ENCODE measurements at regions not wholly inside any gene's neighbourhood (a gene's known extent, or its start where the extent isn't known, plus 50 kb on each side); places are given as distances from the start of the nearest gene placed in this dataset.
"Not testable (repeated sequence)": the region's sequence is repeated elsewhere in the genome, so short reads cannot be mapped to it uniquely, and the experiment has no call there.

- peaks cover 4% of the 10 kb centered on the region for H3K36me3 Mint-ChIP-seq
- Histone ChIP-seq H3K9me3 (ENCODE audit: control insufficient read depth in 2 of 2, low read length in 2 of 2) (no peaks in the 10 kb centered on the region), H3K4me3 (ENCODE audit: low read depth, low read length) (no peak overlapping the region), H3K27me3 (ENCODE audit: control insufficient read depth, insufficient read depth, low read length) (peaks cover 2% of the 10 kb centered on the region), H3K27ac (ENCODE audit: insufficient read depth, low read length, poor library complexity, severe bottlenecking) (no peak overlapping the region), H3K36me3 (ENCODE audit: control insufficient read depth, insufficient read depth, low read length) (no peaks in the 10 kb centered on the region), H3K4me1 (ENCODE audit: control insufficient read depth, insufficient read depth, low read length, poor library complexity, severe bottlenecking) (no peaks in the 10 kb centered on the region)
- no peak overlapping the region for H3K27ac Mint-ChIP-seq
- peaks cover 8% of the 10 kb centered on the region for H3K27me3 Mint-ChIP-seq
- peaks cover 0 to 6% (median 1%) of the 10 kb centered on the region in 7 donors for H3K9me3 Mint-ChIP-seq
- H3K4me3 Mint-ChIP-seq = no peak overlapping the region
- peaks cover 0 to 4% (median 0%) of the 10 kb centered on the region in 4 donors for H3K4me1 Mint-ChIP-seq
- ATAC-seq (ENCODE audit: low read depth in 2 of 2) (no peak), DNase-seq (no peak)
Measured at GRCh38 chr3:8438507-8439079, 63.0 kb upstream of the LMCD1 start.

GRCh38 chr3:8440142-8440541 is 61.5 kb upstream of the LMCD1 start:
- H3K36me3 ChIP-seq (ENCODE audit: control insufficient read depth, insufficient read depth, low read length); H3K4me3 Mint-ChIP-seq; H3K27ac ChIP-seq (ENCODE audit: insufficient read depth, low read length, poor library complexity, severe bottlenecking); H3K4me1 ChIP-seq (ENCODE audit: control insufficient read depth, insufficient read depth, low read length, poor library complexity, severe bottlenecking); H3K27me3 Mint-ChIP-seq; H3K4me1 Mint-ChIP-seq; H3K9me3 Mint-ChIP-seq; H3K9me3 ChIP-seq (ENCODE audit: control insufficient read depth in 2 of 2, low read length in 2 of 2); ATAC-seq (ENCODE audit: low read depth in 2 of 2); H3K27me3 ChIP-seq (ENCODE audit: control insufficient read depth, insufficient read depth, low read length); H3K36me3 Mint-ChIP-seq; DNase-seq; H3K27ac Mint-ChIP-seq; H3K4me3 ChIP-seq (ENCODE audit: low read depth, low read length): not testable (repeated sequence)

DNA sequence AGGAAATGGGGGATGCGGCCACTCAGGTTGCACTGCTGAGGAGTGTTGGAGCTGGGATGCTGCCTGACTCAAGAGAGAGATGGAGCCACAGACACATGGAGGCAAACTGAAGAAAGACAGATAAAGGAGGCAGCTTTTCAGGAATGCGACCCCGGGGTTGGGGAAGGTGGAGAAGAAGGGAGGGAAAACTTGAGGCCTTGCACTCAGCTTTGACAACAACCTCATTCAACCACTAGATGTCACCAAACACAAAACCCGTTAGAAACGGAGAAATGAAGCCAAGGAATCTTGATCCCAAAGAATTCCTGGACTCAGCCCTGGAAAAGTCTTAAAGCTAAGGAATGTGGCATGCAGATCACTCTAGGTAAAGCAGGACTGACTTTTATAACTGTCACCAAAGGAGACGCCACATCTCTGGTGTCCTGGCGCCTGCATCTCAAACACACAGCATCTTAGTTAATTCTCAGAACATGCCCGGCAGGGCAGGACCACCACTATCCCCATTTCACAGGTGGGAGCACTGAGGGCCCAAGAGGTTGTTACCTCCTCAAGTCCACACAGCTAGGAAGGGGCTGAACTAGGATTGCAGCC is 59.6 kb upstream of the LMCD1 start:
- Mint-ChIP-seq H3K4me1 (peaks cover 0 to 4% (median 1%) of the 10 kb centered on the region in 4 donors), H3K36me3 (peaks cover 4% of the 10 kb centered on the region), H3K27me3 (no peaks in the 10 kb centered on the region), H3K27ac (no peak overlapping the region), H3K4me3 (no peak overlapping the region), H3K9me3 (peaks cover 0 to 6% (median 1%) of the 10 kb centered on the region in 7 donors)
- Histone ChIP-seq H3K4me1 (ENCODE audit: control insufficient read depth, insufficient read depth, low read length, poor library complexity, severe bottlenecking) (no peaks in the 10 kb centered on the region), H3K36me3 (ENCODE audit: control insufficient read depth, insufficient read depth, low read length) (no peaks in the 10 kb centered on the region), H3K27me3 (ENCODE audit: control insufficient read depth, insufficient read depth, low read length) (peaks cover 4% of the 10 kb centered on the region), H3K27ac (ENCODE audit: insufficient read depth, low read length, poor library complexity, severe bottlenecking) (no peak overlapping the region), H3K4me3 (ENCODE audit: low read depth, low read length) (no peak overlapping the region), H3K9me3 (ENCODE audit: control insufficient read depth in 2 of 2, low read length in 2 of 2) (no peaks in the 10 kb centered on the region)
- peak in 1 of 3 donors; percentile 5 for DNase-seq
- no peak for ATAC-seq (ENCODE audit: low read depth in 2 of 2)

- no peak overlapping the region for H3K27ac Mint-ChIP-seq
- Histone ChIP-seq H3K4me3 (ENCODE audit: low read depth, low read length) (no peak overlapping the region), H3K27ac (ENCODE audit: insufficient read depth, low read length, poor library complexity, severe bottlenecking) (no peak overlapping the region), H3K27me3 (ENCODE audit: control insufficient read depth, insufficient read depth, low read length) (peaks cover 4% of the 10 kb centered on the region), H3K9me3 (ENCODE audit: control insufficient read depth in 2 of 2, low read length in 2 of 2) (no peaks in the 10 kb centered on the region), H3K36me3 (ENCODE audit: control insufficient read depth, insufficient read depth, low read length) (no peaks in the 10 kb centered on the region), H3K4me1 (ENCODE audit: control insufficient read depth, insufficient read depth, low read length, poor library complexity, severe bottlenecking) (no peaks in the 10 kb centered on the region)
- H3K4me3 Mint-ChIP-seq = no peak overlapping the region
- DNase-seq (no peak), ATAC-seq (ENCODE audit: low read depth in 2 of 2) (no peak)
- peaks cover 0 to 3% (median 1%) of the 10 kb centered on the region in 4 donors for H3K4me1 Mint-ChIP-seq
- peaks cover 3% of the 10 kb centered on the region for H3K36me3 Mint-ChIP-seq
- H3K9me3 Mint-ChIP-seq = peaks cover 0 to 4% (median 1%) of the 10 kb centered on the region in 7 donors
- no peaks in the 10 kb centered on the region for H3K27me3 Mint-ChIP-seq
Measured at GRCh38 chr3:8442993-8443650, 58.5 kb upstream of the LMCD1 start.

DNA sequence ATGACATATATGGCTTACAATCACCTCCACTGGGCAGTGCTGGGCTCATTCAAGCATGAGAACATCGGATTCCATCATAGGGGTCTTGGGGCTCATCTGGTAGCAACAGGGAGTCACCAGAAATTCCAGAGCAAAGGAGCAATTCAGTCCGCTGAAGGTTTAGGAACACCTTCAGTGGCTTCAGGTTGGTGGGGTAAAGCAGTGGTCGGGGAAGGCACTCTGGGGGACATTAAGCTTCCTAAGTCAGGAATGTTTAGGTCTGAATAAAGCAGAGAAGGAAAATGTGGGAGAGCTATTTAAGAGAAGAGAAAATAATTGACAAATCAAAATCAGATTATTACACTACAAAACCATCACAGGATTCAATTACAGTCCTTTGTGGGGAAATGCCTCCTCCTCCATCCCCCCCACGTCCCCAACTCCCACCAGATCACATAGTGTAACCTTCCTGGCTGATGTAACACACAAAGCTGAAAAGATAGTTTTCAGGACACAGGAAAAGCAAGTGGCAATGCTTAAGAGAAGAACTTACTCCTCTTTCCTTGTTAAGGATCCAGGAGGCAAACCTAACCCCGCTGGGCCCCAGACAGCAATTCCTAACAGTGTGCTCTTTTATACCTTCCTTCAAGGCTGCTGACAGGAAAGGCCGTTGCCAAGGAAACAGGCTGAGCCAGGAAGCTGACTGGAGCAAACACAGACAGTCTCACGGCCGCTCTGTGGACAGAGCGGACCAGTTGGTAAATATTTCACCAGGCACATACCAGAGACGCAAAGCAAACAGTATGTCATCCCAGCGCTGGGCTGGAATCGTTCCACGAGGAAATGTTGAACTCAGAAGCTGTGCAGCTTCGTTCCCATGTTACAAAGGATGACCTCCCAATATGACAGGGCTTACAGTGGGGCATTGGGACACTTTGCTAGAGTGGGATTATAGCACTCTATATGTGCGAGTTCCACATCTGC is 57.5 kb upstream of the LMCD1 start:
- H3K27ac Mint-ChIP-seq = no peak overlapping the region
- no peak for ATAC-seq (ENCODE audit: low read depth in 2 of 2)
- no peak overlapping the region for H3K27ac ChIP-seq (ENCODE audit: insufficient read depth, low read length, poor library complexity, severe bottlenecking)
- H3K36me3 Mint-ChIP-seq = no peaks in the 10 kb centered on the region
- H3K4me3 ChIP-seq (ENCODE audit: low read depth, low read length) = no peak overlapping the region
- no peaks in the 10 kb centered on the region for H3K4me1 ChIP-seq (ENCODE audit: control insufficient read depth, insufficient read depth, low read length, poor library complexity, severe bottlenecking)
- H3K9me3 ChIP-seq (ENCODE audit: control insufficient read depth in 2 of 2, low read length in 2 of 2) = no peaks in the 10 kb centered on the region
- DNase-seq = no peak
- no peaks in the 10 kb centered on the region for H3K9me3 Mint-ChIP-seq
- H3K4me3 Mint-ChIP-seq = no peak overlapping the region
- peaks cover 4% of the 10 kb centered on the region for H3K27me3 ChIP-seq (ENCODE audit: control insufficient read depth, insufficient read depth, low read length)
- H3K36me3 ChIP-seq (ENCODE audit: control insufficient read depth, insufficient read depth, low read length) = no peaks in the 10 kb centered on the region
- H3K27me3 Mint-ChIP-seq = no peaks in the 10 kb centered on the region
- H3K4me1 Mint-ChIP-seq = peaks cover 0 to 2% (median 0%) of the 10 kb centered on the region in 4 donors

- Mint-ChIP-seq H3K9me3 (peaks cover 0 to 2% (median 0%) of the 10 kb centered on the region in 7 donors), H3K4me3 (no peak overlapping the region), H3K27ac (no peak overlapping the region), H3K27me3 (no peaks in the 10 kb centered on the region), H3K4me1 (peaks cover 0 to 2% (median 0%) of the 10 kb centered on the region in 4 donors), H3K36me3 (no peaks in the 10 kb centered on the region)
- peaks cover 4% of the 10 kb centered on the region for H3K27me3 ChIP-seq (ENCODE audit: control insufficient read depth, insufficient read depth, low read length)
- no peak overlapping the region for H3K27ac ChIP-seq (ENCODE audit: insufficient read depth, low read length, poor library complexity, severe bottlenecking)
- no peak for ATAC-seq (ENCODE audit: low read depth in 2 of 2)
- H3K36me3 ChIP-seq (ENCODE audit: control insufficient read depth, insufficient read depth, low read length) = no peaks in the 10 kb centered on the region
- no peak for DNase-seq
- no peak overlapping the region for H3K4me3 ChIP-seq (ENCODE audit: low read depth, low read length)
- H3K9me3 ChIP-seq (ENCODE audit: control insufficient read depth in 2 of 2, low read length in 2 of 2) = no peaks in the 10 kb centered on the region
- no peaks in the 10 kb centered on the region for H3K4me1 ChIP-seq (ENCODE audit: control insufficient read depth, insufficient read depth, low read length, poor library complexity, severe bottlenecking)
Measured at GRCh38 chr3:8444883-8445282, 56.7 kb upstream of the LMCD1 start.

DNA sequence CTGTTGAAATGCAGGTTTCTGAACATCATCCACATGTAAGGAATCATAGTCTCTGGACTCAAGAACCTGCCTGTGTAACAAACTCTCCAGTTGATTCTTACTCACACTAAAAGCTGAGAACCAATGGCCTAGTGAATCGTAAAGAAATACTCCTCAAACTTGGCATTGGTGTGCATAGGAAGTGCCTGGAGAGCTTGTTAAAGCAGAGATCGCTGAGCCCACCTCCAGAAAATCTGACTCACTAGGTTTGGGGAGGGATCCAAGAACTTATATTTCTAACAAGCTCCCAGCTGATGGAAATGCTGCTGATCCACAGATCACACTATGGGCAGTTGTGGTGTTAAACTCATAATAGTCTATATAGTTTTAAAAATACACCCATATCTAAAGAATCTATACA is 55.8 kb upstream of the LMCD1 start:
- DNase-seq (no peak), ATAC-seq (ENCODE audit: low read depth in 2 of 2) (no peak)
- Mint-ChIP-seq H3K4me1 (peaks cover 0 to 2% (median 0%) of the 10 kb centered on the region in 4 donors), H3K27ac (no peak overlapping the region), H3K27me3 (no peaks in the 10 kb centered on the region), H3K4me3 (no peak overlapping the region), H3K36me3 (no peaks in the 10 kb centered on the region), H3K9me3 (peaks cover 0 to 2% (median 0%) of the 10 kb centered on the region in 7 donors)
- Histone ChIP-seq H3K9me3 (ENCODE audit: control insufficient read depth in 2 of 2, low read length in 2 of 2) (no peaks in the 10 kb centered on the region), H3K27ac (ENCODE audit: insufficient read depth, low read length, poor library complexity, severe bottlenecking) (no peak overlapping the region), H3K27me3 (ENCODE audit: control insufficient read depth, insufficient read depth, low read length) (peaks cover 4% of the 10 kb centered on the region), H3K4me3 (ENCODE audit: low read depth, low read length) (no peak overlapping the region), H3K36me3 (ENCODE audit: control insufficient read depth, insufficient read depth, low read length) (no peaks in the 10 kb centered on the region), H3K4me1 (ENCODE audit: control insufficient read depth, insufficient read depth, low read length, poor library complexity, severe bottlenecking) (no peaks in the 10 kb centered on the region)
